Neuronal stem cell (in vitro differentiated cells): ENCODE measurements at regions not wholly inside any gene's neighbourhood (a gene's known extent, or its start where the extent isn't known, plus 50 kb on each side); places are given as distances from the start of the nearest gene placed in this dataset.

Experiments
- DNase-seq: peaks from one replicate; pipeline ENCODE4 v3.0.0-alpha.2; 2013; ENCODE audit warnings: low spot score
- H2AFZ ChIP-seq: one replicate; pipeline ENCODE4 v1.6.1; 2013; ENCODE audit warnings: mild to moderate bottlenecking, low read length, inconsistent platforms
- H2AK5ac ChIP-seq: 2 replicates; pipeline ENCODE4 v1.6.1; 2013; ENCODE audit warnings: low read depth, mild to moderate bottlenecking, inconsistent platforms, low read length, moderate library complexity, mixed read lengths
- H2BK120ac ChIP-seq: 2 replicates; pipeline ENCODE4 v1.6.1; 2013; ENCODE audit warnings: low read depth, mild to moderate bottlenecking, inconsistent platforms, low read length, moderate library complexity, mixed read lengths
- H2BK12ac ChIP-seq: one replicate; pipeline ENCODE4 v1.6.1; 2013; ENCODE audit warnings: low read length, inconsistent platforms
- H2BK15ac ChIP-seq: 2 replicates; pipeline ENCODE4 v1.6.1; 2013; ENCODE audit warnings: mild to moderate bottlenecking, low read length, inconsistent platforms, mixed read lengths
- H2BK5ac ChIP-seq: one replicate; pipeline ENCODE4 v1.6.1; 2013; ENCODE audit warnings: inconsistent platforms, mild to moderate bottlenecking, low read length, moderate library complexity
- H3K14ac ChIP-seq: one replicate; pipeline ENCODE4 v1.6.1; 2013; ENCODE audit warnings: low read length, inconsistent platforms
- H3K18ac ChIP-seq: 2 replicates; pipeline ENCODE4 v1.6.1; 2013; ENCODE audit warnings: low read length, inconsistent platforms
- H3K23ac ChIP-seq: 2 replicates; pipeline ENCODE4 v1.6.1; 2013; ENCODE audit warnings: low read depth, mild to moderate bottlenecking, mixed read lengths, low read length, inconsistent platforms; ENCODE audit not compliant: poor library complexity
- H3K27ac ChIP-seq: replicated peaks from 3 replicates; pipeline ENCODE4 v1.5.1; 2013; ENCODE audit warnings: low read length, inconsistent platforms
- H3K27me3 ChIP-seq, 3 experiments: 2 replicates each; pipeline ENCODE4 v1.6.1; 2013; ENCODE audit warnings: low read length in 3 of 3, mild to moderate bottlenecking in 2 of 3, inconsistent platforms in 1 of 3, low read depth in 1 of 3, mixed read lengths in 1 of 3, moderate library complexity in 1 of 3; ENCODE audit not compliant: control insufficient read depth in 3 of 3, insufficient read depth in 3 of 3
- H3K36me3 ChIP-seq, 2 donors: replicated peaks in 1 of 2; 2 replicates each; pipeline ENCODE4 v1.6.1; 2013; ENCODE audit warnings: low read length in 2 of 2; ENCODE audit not compliant: control insufficient read depth in 2 of 2, insufficient read depth in 2 of 2
- H3K4ac ChIP-seq: 2 replicates; pipeline ENCODE4 v1.6.1; 2013; ENCODE audit warnings: inconsistent platforms, mild to moderate bottlenecking, low read length, moderate library complexity
- H3K4me1 ChIP-seq, 2 donors: 1 replicate in 1 of 2; 2 replicates in 1 of 2; pipeline ENCODE4 v1.6.1; 2013; ENCODE audit warnings: low read length in 2 of 2, low read depth in 1 of 2; ENCODE audit not compliant: control insufficient read depth in 2 of 2, insufficient read depth in 1 of 2
- H3K4me2 ChIP-seq: one replicate; pipeline ENCODE4 v1.6.1; 2013; ENCODE audit warnings: mild to moderate bottlenecking, low read length, inconsistent platforms; ENCODE audit not compliant: insufficient read depth, poor library complexity, severe bottlenecking
- H3K4me3 ChIP-seq, 2 donors: 2 replicates each; pipeline ENCODE4 v1.5.1; 2013; ENCODE audit warnings: low read length in 2 of 2, mild to moderate bottlenecking in 2 of 2, inconsistent platforms in 1 of 2, moderate library complexity in 1 of 2
- H3K79me1 ChIP-seq: one replicate; pipeline ENCODE4 v1.6.1; 2013; ENCODE audit warnings: low read depth, mild to moderate bottlenecking, inconsistent platforms, low read length, moderate library complexity
- H3K9ac ChIP-seq: one replicate; pipeline ENCODE4 v1.6.1; 2013; ENCODE audit warnings: mild to moderate bottlenecking, low read depth, low read length, inconsistent platforms; ENCODE audit not compliant: poor library complexity
- H3K9me3 ChIP-seq, 2 donors: replicated peaks in 1 of 2; 2 replicates each; pipeline versions ENCODE3 to v1.6.1; 2013; ENCODE audit warnings: low read length in 2 of 2, mild to moderate bottlenecking in 2 of 2, inconsistent platforms in 1 of 2, low read depth in 1 of 2, mixed read lengths in 1 of 2, moderate library complexity in 1 of 2; ENCODE audit not compliant: control insufficient read depth in 2 of 2, insufficient read depth in 1 of 2
- H4K8ac ChIP-seq: one replicate; pipeline ENCODE4 v1.6.1; 2013; ENCODE audit warnings: low read depth, mild to moderate bottlenecking, inconsistent platforms, low read length, moderate library complexity
- H4K91ac ChIP-seq: one replicate; pipeline ENCODE4 v1.6.1; 2013; ENCODE audit warnings: low read length, low read depth, mild to moderate bottlenecking, inconsistent platforms; ENCODE audit not compliant: poor library complexity
- WGBS, 2 donors: extraction: QIAGEN DNeasy Blood & Tissue Kit; methylation state at CpG; one replicate each; pipeline ENCODE4 v1.1.7; 2013; ENCODE audit warnings: missing lambda C conversion rate in 2 of 2, mixed read lengths in 1 of 2; ENCODE audit not compliant: insufficient read length in 2 of 2, insufficient replicate concordance in 1 of 2; ENCODE audit errors: extremely low coverage in 2 of 2; 5-methylcytosine and 5-hydroxymethylcytosine counted together

DNA sequence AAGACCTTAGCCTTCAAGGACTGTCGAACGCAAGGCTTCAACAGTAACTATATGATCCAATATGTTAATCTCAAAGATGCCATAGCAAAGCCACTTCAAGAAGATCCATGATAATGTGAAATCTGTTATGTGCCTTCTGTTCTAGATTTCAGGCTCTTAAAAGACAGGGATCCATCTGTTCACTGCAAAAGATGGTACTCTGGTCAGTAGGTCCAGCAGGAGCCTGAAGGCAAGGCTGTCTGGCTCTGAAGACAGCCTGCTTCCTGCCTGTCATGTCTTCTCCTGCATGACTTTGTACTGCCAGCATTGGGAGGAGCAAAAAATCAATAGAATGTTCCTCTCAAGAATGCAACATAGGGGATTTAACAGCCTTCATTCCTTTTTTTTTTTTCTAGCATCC, 270.8 kb upstream of the PARD3B start:
- Histone ChIP-seq H3K4me1 (peaks cover 0 to 5% of the 10 kb centered on the region in 2 donors), H2AK5ac (no peak overlapping the region), H3K23ac (no peak overlapping the region), H4K8ac (no peak overlapping the region), H2AFZ (no peak overlapping the region), H3K9me3 (peaks cover 0 to 16% of the 10 kb centered on the region in 2 donors), H3K14ac (no peak overlapping the region), H3K27ac (no peak overlapping the region), H3K27me3 (peaks cover 0 to 2% (median 0%) of the 10 kb centered on the region in 3 experiments), H2BK15ac (no peak overlapping the region), H3K79me1 (no peaks in the 10 kb centered on the region), H2BK120ac (no peak overlapping the region), H3K4ac (no peak overlapping the region), H2BK5ac (no peak overlapping the region), H3K4me2 (no peak overlapping the region), H4K91ac (no peak overlapping the region), H2BK12ac (no peak overlapping the region), H3K36me3 (no peaks in the 10 kb centered on the region), H3K18ac (no peak overlapping the region), H3K4me3 (no peak overlapping the region), H3K9ac (no peak overlapping the region)
- DNase-seq = no peak
- WGBS, 2 donors = no CpG with 5 or more reads among the region's 2 CpGs

DNA sequence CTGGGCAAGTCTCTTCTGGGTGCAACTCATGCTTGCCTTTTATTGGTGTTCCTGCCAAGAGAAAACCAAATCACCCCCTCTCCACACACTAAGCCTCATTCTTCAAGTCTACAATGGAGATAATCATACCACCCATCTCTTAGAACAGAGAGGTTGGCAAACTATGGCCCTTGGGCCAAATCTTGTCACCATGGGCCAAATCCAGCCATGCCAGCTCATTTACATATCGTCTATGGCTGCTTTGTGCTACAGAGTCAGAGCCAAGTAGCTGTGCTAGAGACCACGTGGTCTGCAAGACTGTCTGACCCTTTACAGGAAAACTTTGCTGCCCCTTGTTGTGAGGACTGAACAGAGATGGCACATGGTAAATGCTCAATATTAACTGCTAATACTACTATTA, 270.3 kb upstream of the PARD3B start:
- Histone ChIP-seq H3K9ac (no peak overlapping the region), H3K27me3 (peaks cover 0 to 2% (median 0%) of the 10 kb centered on the region in 3 experiments), H2AFZ (no peak overlapping the region), H3K18ac (no peak overlapping the region), H3K4me1 (peaks cover 0 to 5% of the 10 kb centered on the region in 2 donors), H3K4ac (no peak overlapping the region), H4K8ac (no peak overlapping the region), H3K4me3 (no peak overlapping the region), H3K14ac (no peak overlapping the region), H2AK5ac (no peak overlapping the region), H4K91ac (no peak overlapping the region), H3K4me2 (no peak overlapping the region), H3K36me3 (no peaks in the 10 kb centered on the region), H2BK120ac (no peak overlapping the region), H2BK12ac (no peak overlapping the region), H2BK5ac (no peak overlapping the region), H2BK15ac (no peak overlapping the region), H3K23ac (no peak overlapping the region), H3K79me1 (no peaks in the 10 kb centered on the region), H3K27ac (no peak overlapping the region), H3K9me3 (peaks cover 0 to 10% of the 10 kb centered on the region in 2 donors)
- WGBS, 2 donors = no CpG with 5 or more reads among the region's 2 CpGs
- DNase-seq = no peak

DNA sequence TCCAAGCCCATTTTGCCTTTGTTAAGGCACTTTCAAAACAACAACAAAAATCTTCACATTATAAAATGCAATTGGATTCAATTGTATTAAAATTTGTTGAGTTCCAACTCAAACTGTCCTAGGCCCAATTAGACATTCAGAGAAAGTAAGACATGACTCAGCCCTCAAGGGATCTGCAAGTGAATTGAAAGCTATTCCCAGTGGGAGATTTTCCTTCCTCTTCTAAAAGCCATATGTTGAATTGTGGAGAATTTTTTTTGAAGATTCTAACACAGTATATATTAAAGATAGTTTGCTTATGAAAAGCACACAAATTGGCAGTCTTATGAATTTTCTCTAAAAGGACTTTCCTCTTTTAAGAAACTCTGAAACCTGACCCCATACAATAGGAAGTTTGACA, 268.0 kb upstream of the PARD3B start:
- no peak overlapping the region for H3K23ac ChIP-seq
- H3K9me3 ChIP-seq = no peaks in the 10 kb centered on the region
- H2BK15ac ChIP-seq = no peak overlapping the region
- H3K4ac ChIP-seq = no peak overlapping the region
- H2BK120ac ChIP-seq = no peak overlapping the region
- no peak overlapping the region for H2AK5ac ChIP-seq
- H2BK12ac ChIP-seq = no peak overlapping the region
- H3K27me3 ChIP-seq = peaks cover 0 to 2% (median 0%) of the 10 kb centered on the region in 3 experiments
- peaks cover 9% of the 10 kb centered on the region in 2 donors for H3K4me1 ChIP-seq
- no peak overlapping the region for H2BK5ac ChIP-seq
- H3K4me3 ChIP-seq = no peak overlapping the region
- no peaks in the 10 kb centered on the region for H3K36me3 ChIP-seq
- no peak overlapping the region for H2AFZ ChIP-seq
- no peak for DNase-seq
- H3K9ac ChIP-seq = no peak overlapping the region
- H3K79me1 ChIP-seq = no peaks in the 10 kb centered on the region
- H3K18ac ChIP-seq = no peak overlapping the region
- H4K8ac ChIP-seq = no peak overlapping the region
- no peak overlapping the region for H4K91ac ChIP-seq
- no peak overlapping the region for H3K27ac ChIP-seq
- no peak overlapping the region for H3K4me2 ChIP-seq
- no peak overlapping the region for H3K14ac ChIP-seq

DNA sequence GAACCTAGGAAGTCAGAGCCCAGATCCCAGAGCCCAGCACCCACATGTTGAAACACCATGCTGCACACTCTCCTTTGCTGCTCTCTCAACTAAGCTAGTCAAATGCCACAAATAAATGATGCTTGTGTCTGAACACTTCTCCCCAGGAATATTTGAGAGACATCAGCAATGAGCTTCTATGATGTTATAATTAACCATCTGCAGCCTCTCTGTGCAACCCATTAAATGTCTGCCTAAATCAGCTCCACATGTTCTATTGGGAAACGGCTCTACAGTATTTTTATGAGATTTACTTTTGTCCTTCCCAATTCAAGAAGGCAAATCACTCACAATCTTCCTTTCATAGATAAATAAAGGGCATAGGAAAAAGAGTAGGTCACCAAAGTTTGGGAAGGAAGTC, 266.8 kb upstream of the PARD3B start:
- H3K4ac ChIP-seq = no peak overlapping the region
- no peaks in the 10 kb centered on the region for H3K79me1 ChIP-seq
- no peak overlapping the region for H2AK5ac ChIP-seq
- no peak overlapping the region for H2AFZ ChIP-seq
- no peak overlapping the region for H3K23ac ChIP-seq
- H4K91ac ChIP-seq = no peak overlapping the region
- H3K36me3 ChIP-seq = no peaks in the 10 kb centered on the region
- no peak overlapping the region for H3K9ac ChIP-seq
- H3K9me3 ChIP-seq = no peaks in the 10 kb centered on the region
- no peak overlapping the region for H4K8ac ChIP-seq
- no peak overlapping the region for H2BK12ac ChIP-seq
- no CpG with 5 or more reads among the region's 1 CpG for WGBS, 2 donors
- peaks cover 13 to 15% of the 10 kb centered on the region in 2 donors for H3K4me1 ChIP-seq
- no peak overlapping the region for H2BK120ac ChIP-seq
- no peak for DNase-seq
- H2BK15ac ChIP-seq = no peak overlapping the region
- H2BK5ac ChIP-seq = no peak overlapping the region
- no peak overlapping the region for H3K18ac ChIP-seq
- H3K4me2 ChIP-seq = no peak overlapping the region
- H3K27me3 ChIP-seq = peaks cover 0 to 2% (median 0%) of the 10 kb centered on the region in 3 experiments
- no peak overlapping the region for H3K27ac ChIP-seq
- H3K4me3 ChIP-seq = no peak overlapping the region
- no peak overlapping the region for H3K14ac ChIP-seq
